ENCODE measurements at regions not wholly inside any gene's neighbourhood (a gene's known extent, or its start where the extent isn't known, plus 50 kb on each side); places are given as distances from the start of the nearest gene placed in this dataset.

DNA sequence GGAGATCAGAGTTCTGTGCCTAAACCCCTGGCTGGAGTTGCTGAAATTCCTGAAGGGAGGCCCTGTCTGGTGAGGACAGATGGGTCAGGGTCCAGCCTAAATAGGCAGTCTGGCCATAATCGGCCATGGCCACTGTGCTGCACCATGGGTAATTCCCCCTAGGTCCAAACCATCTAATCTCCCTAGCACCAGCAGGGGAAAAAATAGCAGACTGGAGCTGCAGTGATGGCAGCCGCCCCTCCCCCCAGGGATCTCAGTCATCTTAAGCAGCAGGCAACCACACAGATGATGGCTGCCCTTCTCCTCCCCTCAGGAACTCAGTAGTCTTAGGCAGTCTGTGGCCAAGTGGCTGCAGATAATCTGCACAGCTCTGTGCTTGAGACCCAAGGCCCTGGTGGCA lies 68.4 kb upstream of the CD96 start:
- no peak for DNase-seq (ENCODE audit: low spot score)
- in situ Hi-C loops (cut with MboI; ENCODE audit: low sequenced_read_pairs, unreplicated experiment): no loop called here

GRCh38 chr3:111476701-111477100 lies 65.3 kb upstream of the CD96 start:
- DNase-seq (ENCODE audit: low spot score): no peak
- in situ Hi-C loops (cut with MboI; ENCODE audit: low sequenced_read_pairs, unreplicated experiment): no loop called here
- TF ChIP-seq CTCF (IDR thresholded peaks at IDR 0.05; ENCODE audit: borderline replicate concordance, control extremely low read depth, extremely low read depth, insufficient read depth, missing control alignments): no peak

More for the DNA sequence above, 68.4 kb upstream of the CD96 start:
- no peak for TF ChIP-seq CTCF (IDR thresholded peaks at IDR 0.05; ENCODE audit: borderline replicate concordance, control extremely low read depth, extremely low read depth, insufficient read depth, missing control alignments)

- TF ChIP-seq CTCF (IDR thresholded peaks at IDR 0.05; ENCODE audit: borderline replicate concordance, control extremely low read depth, extremely low read depth, insufficient read depth, missing control alignments): no peak
- in situ Hi-C loops (cut with MboI; ENCODE audit: low sequenced_read_pairs, unreplicated experiment): no loop called here
- no peak for DNase-seq (ENCODE audit: low spot score)
These were observed 61.9 kb upstream of the CD96 start for GRCh38 chr3:111480091-111480490.

DNA sequence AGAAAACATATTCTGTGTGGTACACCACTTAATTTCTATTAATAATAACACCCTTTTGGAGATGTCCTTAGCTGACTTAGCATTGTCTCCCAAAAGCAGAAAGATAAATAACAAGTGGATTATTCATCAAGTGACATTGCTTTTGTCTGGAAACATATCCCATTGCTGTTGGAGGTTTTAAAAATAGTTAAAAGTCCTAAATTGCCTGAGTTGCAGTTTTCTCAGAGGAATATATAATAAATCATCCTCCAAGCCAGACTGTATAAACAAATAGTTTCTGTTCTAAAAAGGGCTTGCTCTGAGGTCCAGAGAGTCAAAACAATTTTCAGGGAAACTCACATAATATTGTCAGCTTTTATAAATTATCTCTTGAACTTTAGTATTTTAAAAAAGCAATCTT lies 60.4 kb upstream of the CD96 start:
- TF ChIP-seq CTCF (IDR thresholded peaks at IDR 0.05; ENCODE audit: borderline replicate concordance, control extremely low read depth, extremely low read depth, insufficient read depth, missing control alignments): no peak
- no peak for DNase-seq (ENCODE audit: low spot score)
- in situ Hi-C loops (cut with MboI; ENCODE audit: low sequenced_read_pairs, unreplicated experiment): no loop called here

DNA sequence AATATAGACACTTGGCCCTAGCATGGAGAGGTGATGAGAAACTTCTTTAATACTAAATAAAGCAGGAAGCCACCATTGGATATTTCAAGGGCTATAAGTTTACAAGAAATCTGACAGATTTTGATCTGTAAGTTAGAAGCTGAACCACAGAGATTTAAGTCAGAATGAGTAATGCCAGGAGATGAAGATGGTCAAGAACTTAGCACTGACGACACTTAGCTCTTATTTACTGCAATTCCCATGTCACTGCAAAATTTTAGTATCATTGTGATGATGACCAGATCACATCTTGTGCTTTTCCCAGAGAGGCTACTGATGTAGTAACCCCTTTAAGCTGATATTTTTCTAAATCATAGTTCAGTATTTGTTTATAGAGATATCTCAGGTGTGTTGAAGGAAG lies 59.4 kb upstream of the CD96 start:
- no peak for DNase-seq (ENCODE audit: low spot score)
- TF ChIP-seq CTCF (IDR thresholded peaks at IDR 0.05; ENCODE audit: borderline replicate concordance, control extremely low read depth, extremely low read depth, insufficient read depth, missing control alignments): no peak
- in situ Hi-C loops (cut with MboI; ENCODE audit: low sequenced_read_pairs, unreplicated experiment): no loop called here

DNA sequence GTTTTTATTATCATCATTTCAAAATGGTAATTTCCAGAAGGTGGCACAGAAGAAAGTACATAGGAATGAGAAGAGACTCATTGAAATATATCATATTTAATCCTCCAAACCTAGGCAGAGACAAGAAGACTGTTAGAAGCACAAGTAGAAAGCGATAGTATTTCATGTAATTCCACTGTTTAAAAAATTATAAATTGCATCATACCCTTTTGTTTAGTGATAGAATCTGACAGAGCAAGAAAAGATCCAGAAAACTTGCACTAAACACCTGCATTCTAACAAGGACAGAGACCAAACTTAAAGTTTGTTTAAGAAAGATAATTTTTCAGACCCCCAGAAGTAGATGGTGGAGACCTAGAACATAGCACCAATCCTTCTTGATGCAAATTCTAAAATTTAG lies 56.9 kb upstream of the CD96 start:
- in situ Hi-C loops (cut with MboI; ENCODE audit: low sequenced_read_pairs, unreplicated experiment): no loop called here
- TF ChIP-seq CTCF (IDR thresholded peaks at IDR 0.05; ENCODE audit: borderline replicate concordance, control extremely low read depth, extremely low read depth, insufficient read depth, missing control alignments): no peak
- DNase-seq (ENCODE audit: low spot score): no peak

All from GM13976 (cell line).